Stomach (tissue), 8 donors: ENCODE measurements at regions not wholly inside any gene's neighbourhood (a gene's known extent, or its start where the extent isn't known, plus 50 kb on each side); places are given as distances from the start of the nearest gene placed in this dataset.

Source experiments
- DNase-seq, 2 donors: peaks; one replicate each; pipeline versions ENCODE4 v3.0.0 to v3.0.0-alpha.2; 2013 to 2019
- H3K27ac ChIP-seq, 5 donors: fragments of 200-600 bp in 4 of 5; sonication (generic) in 4 of 5; one replicate each; pipeline ENCODE4 v1.5.1; 2013 to 2019; ENCODE audit warnings: mild to moderate bottlenecking in 1 of 5, moderate library complexity in 1 of 5
- H3K27me3 ChIP-seq, 3 donors: fragments of 200-600 bp; sonication (generic); one replicate each; pipeline ENCODE4 v1.5.1; 2017 to 2019; ENCODE audit warnings: mixed run types in 1 of 3
- H3K36me3 ChIP-seq, 4 donors: fragments of 200-600 bp; sonication (generic); 1 replicate in 3 of 4; 2 replicates in 1 of 4; pipeline ENCODE4 v1.5.1; 2016 to 2019
- H3K4me1 ChIP-seq, 4 donors: fragments of 200-600 bp; sonication (generic); one replicate each; pipeline ENCODE4 v1.5.1; 2016 to 2019
- H3K4me3 ChIP-seq, 4 donors: fragments of 200-600 bp; sonication (generic) in 3 of 4; one replicate each; pipeline ENCODE4 v1.5.1; 2016 to 2019; ENCODE audit warnings: mild to moderate bottlenecking in 1 of 4
- H3K9me3 ChIP-seq, 4 donors: fragments of 200-600 bp; sonication (generic); one replicate each; pipeline ENCODE4 v1.5.1; 2016 to 2019
- EP300 ChIP-seq: sonication (generic); formaldehyde crosslinking; IDR thresholded peaks from one replicate; pipeline ENCODE4 v1.6.1; 2017; ENCODE audit warnings: antibody characterized with exemption
- POLR2A ChIP-seq, 4 donors: fragments of 450-650 bp; IDR thresholded peaks; one replicate each; pipeline ENCODE4 v1.6.1; 2016; ENCODE audit warnings: antibody characterized with exemption in 4 of 4, control low read depth in 2 of 4, mild to moderate bottlenecking in 1 of 4, moderate library complexity in 1 of 4
- POLR2AphosphoS5 ChIP-seq, 3 donors: sonication (generic); formaldehyde crosslinking; IDR thresholded peaks; one replicate each; pipeline ENCODE4 v1.6.1; 2016; ENCODE audit warnings: antibody characterized with exemption in 3 of 3
- WGBS, 5 donors: extraction: QIAGEN DNeasy Blood & Tissue Kit in 3 of 5; methylation state at CpG; one replicate each; pipeline versions ENCODE4 v1.1.5 to v1.1.7; 2013 to 2018; 5-methylcytosine and 5-hydroxymethylcytosine counted together
- intact Hi-C: fragments of 100-400 bp; cut with DNase I; formaldehyde crosslinking; loops from one replicate; pipeline ENCODE4 v1.15.1; 2023; ENCODE audit warnings: low total_unique reads
- TF ChIP-seq, protein P1 (sequence below), 7 experiments: fragments of 450-650 bp in 4 of 7; fragments of 200-600 bp in 3 of 7; sonication (generic) in 3 of 7; IDR thresholded peaks; one replicate each; pipeline ENCODE4 v1.5.1; 2016 to 2019; ENCODE audit warnings: antibody characterized with exemption in 7 of 7, control low read depth in 2 of 7, mild to moderate bottlenecking in 1 of 7
- donor health status: healthy with polysubstance abuse.
- donor health status: Bipolar disorder and iron deficiency.
- donor health status: healthy.

DNA sequence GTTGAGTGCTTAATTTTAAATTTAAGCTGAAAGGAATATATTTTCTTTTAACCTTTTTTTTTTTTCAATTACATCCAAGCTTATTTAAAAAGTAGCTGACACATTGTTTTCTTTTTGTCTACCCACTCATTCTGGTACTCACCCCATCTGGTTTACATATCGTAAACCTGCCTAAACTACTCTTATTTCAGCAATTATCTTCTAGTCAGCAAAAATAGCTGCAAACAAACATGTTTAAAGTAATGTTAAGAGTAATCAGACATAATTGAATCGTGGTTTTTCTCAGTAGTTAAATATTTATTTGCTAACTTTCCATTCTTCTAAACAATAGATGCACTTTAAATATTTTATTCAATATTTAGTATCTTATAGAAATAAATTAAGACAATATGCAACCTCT, 492.7 kb upstream of the MGAT4C start:
- no peaks in the 10 kb centered on the region for H3K36me3 ChIP-seq
- 49 to 63% (median 55%) methylated on average over 2 of the region's 2 CpGs for WGBS, 5 donors
- TF ChIP-seq EP300, result no peak
- TF ChIP-seq, protein P1, sequence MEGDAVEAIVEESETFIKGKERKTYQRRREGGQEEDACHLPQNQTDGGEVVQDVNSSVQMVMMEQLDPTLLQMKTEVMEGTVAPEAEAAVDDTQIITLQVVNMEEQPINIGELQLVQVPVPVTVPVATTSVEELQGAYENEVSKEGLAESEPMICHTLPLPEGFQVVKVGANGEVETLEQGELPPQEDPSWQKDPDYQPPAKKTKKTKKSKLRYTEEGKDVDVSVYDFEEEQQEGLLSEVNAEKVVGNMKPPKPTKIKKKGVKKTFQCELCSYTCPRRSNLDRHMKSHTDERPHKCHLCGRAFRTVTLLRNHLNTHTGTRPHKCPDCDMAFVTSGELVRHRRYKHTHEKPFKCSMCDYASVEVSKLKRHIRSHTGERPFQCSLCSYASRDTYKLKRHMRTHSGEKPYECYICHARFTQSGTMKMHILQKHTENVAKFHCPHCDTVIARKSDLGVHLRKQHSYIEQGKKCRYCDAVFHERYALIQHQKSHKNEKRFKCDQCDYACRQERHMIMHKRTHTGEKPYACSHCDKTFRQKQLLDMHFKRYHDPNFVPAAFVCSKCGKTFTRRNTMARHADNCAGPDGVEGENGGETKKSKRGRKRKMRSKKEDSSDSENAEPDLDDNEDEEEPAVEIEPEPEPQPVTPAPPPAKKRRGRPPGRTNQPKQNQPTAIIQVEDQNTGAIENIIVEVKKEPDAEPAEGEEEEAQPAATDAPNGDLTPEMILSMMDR (IDR thresholded peaks at IDR 0.05), result no peak
- TF ChIP-seq POLR2AphosphoS5 (IDR thresholded peaks at IDR 0.05), result no peak
- TF ChIP-seq POLR2A (IDR thresholded peaks at IDR 0.05), result no peak
- DNase-seq, result no peak
- intact Hi-C loops, result no loop called here
- no peak overlapping the region for H3K27ac ChIP-seq
- H3K4me1 ChIP-seq, result no peaks in the 10 kb centered on the region
- H3K27me3 ChIP-seq, result no peaks in the 10 kb centered on the region
- H3K9me3 ChIP-seq, result no peaks in the 10 kb centered on the region
- no peak overlapping the region for H3K4me3 ChIP-seq

DNA sequence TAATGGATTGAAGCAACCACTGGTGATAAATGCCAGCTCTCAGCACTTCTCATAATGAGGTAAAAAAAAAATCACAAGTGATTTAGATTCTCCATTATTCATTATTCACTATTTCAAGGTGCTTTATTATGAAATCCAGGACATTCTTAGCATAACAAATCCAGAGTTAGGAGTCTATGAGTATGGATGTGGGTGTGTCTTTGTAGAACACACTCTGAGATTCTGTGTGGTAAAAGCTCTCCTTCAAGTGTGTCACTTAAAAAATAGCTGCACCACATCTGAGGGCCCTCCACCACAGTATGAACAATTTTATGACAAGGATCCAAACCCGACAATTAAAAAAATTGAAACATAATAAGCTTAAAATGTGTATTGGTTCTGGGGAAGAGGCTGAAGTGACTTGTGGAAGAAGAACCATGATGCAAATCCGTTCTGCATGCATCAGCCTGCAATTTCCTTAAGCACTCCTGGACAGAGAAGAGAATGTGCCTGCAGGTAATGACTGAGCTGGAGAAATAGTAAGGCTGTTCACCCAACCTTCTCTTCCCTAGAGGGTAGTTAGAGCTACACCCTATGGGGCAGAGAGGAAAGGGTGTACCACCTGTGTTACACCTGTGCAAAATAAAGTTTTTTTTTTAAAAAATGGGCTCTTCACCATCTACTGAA, 488.5 kb upstream of the MGAT4C start:
- DNase-seq, result no peak
- TF ChIP-seq POLR2A (IDR thresholded peaks at IDR 0.05) (no peak), EP300 (no peak), POLR2AphosphoS5 (IDR thresholded peaks at IDR 0.05) (no peak)
- TF ChIP-seq, protein P1 (IDR thresholded peaks at IDR 0.05), result no peak
- H3K27ac ChIP-seq, result no peak overlapping the region
- H3K4me1 ChIP-seq, result no peaks in the 10 kb centered on the region
- no peaks in the 10 kb centered on the region for H3K9me3 ChIP-seq
- 71 to 82% (median 77%) methylated on average over 2 of the region's 2 CpGs for WGBS, 5 donors
- H3K36me3 ChIP-seq, result no peaks in the 10 kb centered on the region
- intact Hi-C loops, result no loop called here
- H3K27me3 ChIP-seq, result no peaks in the 10 kb centered on the region
- no peak overlapping the region for H3K4me3 ChIP-seq

DNA sequence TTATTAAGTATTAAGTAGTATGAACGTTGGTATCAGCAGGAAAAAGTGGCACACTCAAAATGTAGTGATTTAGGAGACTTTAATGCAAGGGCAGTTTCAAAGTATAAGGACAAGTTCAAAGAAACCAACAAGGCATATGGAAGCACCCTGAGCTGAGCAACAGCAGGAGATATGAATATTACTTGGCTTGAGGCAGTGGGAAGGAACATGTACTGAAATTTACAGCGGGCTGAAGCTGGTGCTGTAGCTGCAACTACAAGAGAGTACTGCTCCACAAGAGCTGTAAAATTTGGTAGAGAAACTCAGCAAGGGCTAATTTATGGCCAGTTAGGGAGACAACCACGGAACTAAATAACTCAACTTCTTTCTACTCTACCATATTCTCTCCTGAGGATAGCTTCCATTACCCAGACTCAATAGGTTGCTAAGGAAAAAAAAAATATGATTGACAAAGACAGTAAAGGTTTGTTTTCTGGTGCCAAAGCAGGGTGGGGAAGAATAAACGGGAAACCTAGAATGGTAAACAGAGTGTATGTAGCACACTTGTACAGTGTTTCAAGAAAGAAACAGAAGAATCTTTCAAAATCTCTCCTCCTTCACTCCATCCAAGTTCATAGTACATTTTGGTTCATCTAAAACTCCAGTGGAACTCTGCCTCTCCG, 487.8 kb upstream of the MGAT4C start:
- TF ChIP-seq, protein P1 (IDR thresholded peaks at IDR 0.05), result no peak
- TF ChIP-seq POLR2AphosphoS5 (IDR thresholded peaks at IDR 0.05) (no peak), EP300 (no peak), POLR2A (IDR thresholded peaks at IDR 0.05) (no peak)
- Histone ChIP-seq H3K9me3 (no peaks in the 10 kb centered on the region), H3K27ac (no peak overlapping the region), H3K36me3 (no peaks in the 10 kb centered on the region), H3K27me3 (no peaks in the 10 kb centered on the region), H3K4me3 (no peak overlapping the region), H3K4me1 (no peaks in the 10 kb centered on the region)
- intact Hi-C loops, result no loop called here
- 63 to 79% (median 72%) methylated on average over 5 of the region's 5 CpGs for WGBS, 5 donors
- DNase-seq, result no peak

DNA sequence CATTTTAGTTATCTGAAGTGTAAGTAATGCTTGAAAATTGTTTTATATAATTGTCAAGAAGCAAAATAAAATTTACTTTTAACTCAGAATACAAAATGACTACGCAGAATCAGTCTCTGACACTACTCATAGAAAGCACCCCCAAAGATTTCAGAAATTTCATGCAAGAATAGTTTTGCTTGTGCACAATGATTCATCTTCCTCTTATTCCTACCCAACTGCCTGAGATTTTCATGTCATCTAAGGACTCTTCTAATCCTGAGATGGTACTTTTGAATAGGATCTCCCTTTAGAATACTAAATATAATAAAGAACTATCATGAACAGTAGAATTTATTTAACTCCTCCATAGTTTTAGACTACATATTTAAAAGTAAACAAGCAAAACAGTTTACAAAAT, 485.3 kb upstream of the MGAT4C start:
- no peaks in the 10 kb centered on the region for H3K36me3 ChIP-seq
- DNase-seq, result no peak
- H3K4me3 ChIP-seq, result no peak overlapping the region
- H3K27me3 ChIP-seq, result no peaks in the 10 kb centered on the region
- TF ChIP-seq POLR2A (IDR thresholded peaks at IDR 0.05), result no peak
- TF ChIP-seq EP300, result no peak
- H3K9me3 ChIP-seq, result no peaks in the 10 kb centered on the region
- H3K27ac ChIP-seq, result no peak overlapping the region
- 87 to 100% (median 93%) methylated on average over 1 of the region's 1 CpG for WGBS, 5 donors
- no peaks in the 10 kb centered on the region for H3K4me1 ChIP-seq
- intact Hi-C loops, result no loop called here

DNA sequence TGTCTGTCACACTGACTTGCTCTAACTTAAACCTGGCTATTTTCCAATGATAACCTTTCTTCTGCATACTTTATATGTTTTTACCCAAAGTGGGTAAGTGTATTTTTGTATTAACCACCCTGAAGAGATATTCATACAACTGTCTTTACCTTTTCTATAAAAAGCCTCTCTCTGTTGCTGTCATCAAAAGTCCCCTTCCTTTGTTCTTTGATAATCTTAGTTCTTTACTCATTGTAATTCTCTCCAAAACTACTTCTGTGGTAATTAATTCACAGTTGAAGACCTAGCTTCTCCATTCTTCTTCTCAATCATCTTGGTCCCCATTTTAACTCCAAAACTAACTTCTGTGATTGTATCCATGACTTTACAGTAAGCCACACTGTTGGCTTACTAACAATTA, 479.7 kb upstream of the MGAT4C start:
- TF ChIP-seq, protein P1 (IDR thresholded peaks at IDR 0.05), result no peak
- TF ChIP-seq POLR2AphosphoS5 (IDR thresholded peaks at IDR 0.05) (no peak), EP300 (no peak), POLR2A (IDR thresholded peaks at IDR 0.05) (no peak)
- no peaks in the 10 kb centered on the region for H3K27me3 ChIP-seq

More for the DNA sequence above, 479.7 kb upstream of the MGAT4C start:
- Histone ChIP-seq H3K27ac (no peak overlapping the region), H3K4me1 (no peaks in the 10 kb centered on the region), H3K36me3 (no peaks in the 10 kb centered on the region), H3K9me3 (peaks cover 0 to 4% (median 0%) of the 10 kb centered on the region in 4 donors), H3K4me3 (no peak overlapping the region)
- no peak for DNase-seq
- intact Hi-C loops, result no loop called here
